HepG2 (cell line): ENCODE measurements at regions not wholly inside any gene's neighbourhood (a gene's known extent, or its start where the extent isn't known, plus 50 kb on each side); places are given as distances from the start of the nearest gene placed in this dataset.

ENCODE experiments used
- ATAC-seq: fragments of 200-7000 bp; cut with Tn5 transposase; 3 replicates; pipeline ENCODE4 v1.9.1; 2020; ENCODE audit warnings: mild to moderate bottlenecking, moderate library complexity
- BruUV-seq: library from RNA; stranded (reverse); fragments of 400-500 nt; replicated peaks from 2 replicates; lab custom pipeline; 2021; lab: Mats Ljungman, UMichigan
- CTCF ChIA-PET: fragments of 300-600 bp; formaldehyde crosslinking; extraction: SDS; loops from one replicate; lab custom pipeline; 2021; ENCODE audit warnings: low total read pairs, inconsistent platforms, low intra/inter-chr PET ratio; lab: Yijun Ruan, JAX
- POLR2A ChIA-PET: fragments of 350-600 bp; sonication (Branson Sonifier 250); formaldehyde crosslinking; loops from one replicate; lab custom pipeline; 2020; ENCODE audit warnings: antibody characterized with exemption, inconsistent platforms; lab: Yijun Ruan, JAX
- DNase-seq: peaks from one replicate; pipeline ENCODE4 v3.0.0-alpha.2; 2015; ENCODE audit warnings: low spot score
- FAIRE-seq: peaks from 3 replicates; lab custom pipeline; 2011; peaks lifted over from hg19 to GRCh38; lab: Jason Lieb, UNC
- H2AFZ ChIP-seq: one replicate; pipeline ENCODE4 v1.6.1; 2011; ENCODE audit warnings: low read length, inconsistent platforms
- H3K27ac ChIP-seq: fragments of 300-600 bp; 3 replicates; pipeline ENCODE4 v1.8.0; 2011; ENCODE audit warnings: mixed run types, mild to moderate bottlenecking, mixed read lengths, low read length, inconsistent platforms; ENCODE audit not compliant: insufficient read depth; ENCODE audit errors: extremely low read length
- H3K27me3 ChIP-seq, 2 experiments: fragments of 200-600 bp in 1 of 2; 2 replicates in 1 of 2; 3 replicates in 1 of 2; pipeline versions ENCODE4 v1.6.0 to v1.8.0; 2011; ENCODE audit warnings: low read length in 2 of 2, mild to moderate bottlenecking in 2 of 2, moderate library complexity in 2 of 2, inconsistent platforms in 1 of 2; ENCODE audit not compliant: insufficient read depth in 2 of 2, control insufficient read depth in 1 of 2
- H3K36me3 ChIP-seq, 2 experiments: fragments of 200-600 bp in 1 of 2; replicated peaks in 1 of 2; 2 replicates in 1 of 2; 3 replicates in 1 of 2; pipeline versions ENCODE4 v1.5.1 to v1.8.0; 2011; ENCODE audit warnings: low read length in 2 of 2, inconsistent platforms in 1 of 2; ENCODE audit not compliant: insufficient read depth in 2 of 2, control insufficient read depth in 1 of 2
- H3K4me1 ChIP-seq: 2 replicates; pipeline ENCODE4 v1.5.1; 2012; ENCODE audit warnings: low read length, inconsistent platforms; ENCODE audit not compliant: insufficient read depth
- H3K4me2 ChIP-seq: 2 replicates; pipeline ENCODE4 v1.6.0; 2011; ENCODE audit warnings: low read depth, low read length, inconsistent platforms
- H3K4me3 ChIP-seq, 3 experiments: fragments of 200-600 bp in 1 of 3; sonication (generic), shearing (Covaris generic) in 1 of 3; replicated peaks in 1 of 3; 2 replicates each; pipeline ENCODE4 v1.5.1; 2011 to 2016; ENCODE audit warnings: low read length in 3 of 3, inconsistent platforms in 2 of 3, low read depth in 2 of 3, mild to moderate bottlenecking in 2 of 3, control low read depth in 1 of 3, mixed read lengths in 1 of 3; ENCODE audit not compliant: insufficient read depth in 1 of 3
- H3K79me2 ChIP-seq: one replicate; pipeline ENCODE4 v1.6.1; 2011; ENCODE audit warnings: low read length, inconsistent platforms; ENCODE audit not compliant: insufficient read depth
- H3K9ac ChIP-seq: 2 replicates; pipeline ENCODE4 v1.6.0; 2011; ENCODE audit warnings: mild to moderate bottlenecking, low read depth, low read length, inconsistent platforms; ENCODE audit not compliant: insufficient read depth
- H3K9me3 ChIP-seq: 2 replicates; pipeline ENCODE4 v1.5.1; 2012; ENCODE audit warnings: mild to moderate bottlenecking, low read length
- H4K20me1 ChIP-seq: 2 replicates; pipeline ENCODE4 v1.6.0; 2011; ENCODE audit warnings: inconsistent platforms, mild to moderate bottlenecking, low read length, moderate library complexity; ENCODE audit not compliant: insufficient read depth
- ARID4A ChIP-seq: sonication (generic); formaldehyde crosslinking; IDR thresholded peaks from 2 replicates; pipeline ENCODE4 v1.5.0; 2020; ENCODE audit warnings: mild to moderate bottlenecking, missing genetic modification reagents, borderline replicate concordance
- ETV6 ChIP-seq: sonication (generic); formaldehyde crosslinking; conservative IDR thresholded peaks from 2 replicates; pipeline ENCODE4 v1.4.0; 2020; ENCODE audit warnings: missing genetic modification reagents
- HNRNPL ChIP-seq: fragments of 200-400 bp; formaldehyde crosslinking; IDR thresholded peaks from 2 replicates; pipeline ENCODE4 v1.6.1; 2017; ENCODE audit warnings: mild to moderate bottlenecking, low read depth, low read length
- MAFK ChIP-seq, 2 experiments: IDR thresholded peaks in 1 of 2; conservative IDR thresholded peaks in 1 of 2; 2 replicates each; pipeline ENCODE4 v1.6.1; 2011; ENCODE audit warnings: improper control_type of control experiment in 2 of 2, low read length in 2 of 2
- MEF2D ChIP-seq: sonication (generic); formaldehyde crosslinking; IDR thresholded peaks from 2 replicates; pipeline ENCODE4 v1.5.1; 2020; ENCODE audit warnings: mild to moderate bottlenecking, missing genetic modification reagents
- RFX5 ChIP-seq: IDR thresholded peaks from 2 replicates; pipeline ENCODE4 v1.6.1; 2011; ENCODE audit warnings: low read depth, low read length, improper control_type of control experiment
- ZNF253 ChIP-seq: sonication (generic); formaldehyde crosslinking; IDR thresholded peaks from 2 replicates; pipeline ENCODE4 v1.8.0; 2022; ENCODE audit warnings: mild to moderate bottlenecking, missing genetic modification reagents, borderline replicate concordance
- ZNF451 ChIP-seq: sonication (generic); formaldehyde crosslinking; IDR thresholded peaks from 2 replicates; pipeline ENCODE4 v1.5.0; 2020; ENCODE audit warnings: mild to moderate bottlenecking, missing genetic modification reagents
- ZNF552 ChIP-seq: sonication (generic); formaldehyde crosslinking; IDR thresholded peaks from 2 replicates; pipeline ENCODE4 v1.9.0; 2022; ENCODE audit warnings: missing genetic modification reagents, mild to moderate bottlenecking, borderline replicate concordance
- ZNF557 ChIP-seq: sonication (generic); formaldehyde crosslinking; IDR thresholded peaks from 2 replicates; pipeline ENCODE4 v1.4.0; 2020; ENCODE audit warnings: missing genetic modification reagents
- WGBS: methylation state at CpG from one replicate; pipeline ENCODE4 v1.1.6; 2017; ENCODE audit warnings: low lambda C conversion rate; 5-methylcytosine and 5-hydroxymethylcytosine counted together
- in situ Hi-C: cut with HindIII; loops from 2 replicates; pipeline ENCODE4 v1.10.0; 2017; ENCODE audit warnings: low pct_unique_long_range_greater_than_20kb; ENCODE audit not compliant: extremely low pct_ligation_motif_present
- intact Hi-C: fragments of 100-400 bp; cut with micrococcal nuclease; formaldehyde crosslinking; loops from one replicate; pipeline ENCODE4 v1.10.0; 2022; ENCODE audit not compliant: unreplicated experiment
- TF ChIP-seq, protein P1 (sequence below): sonication (generic); formaldehyde crosslinking; IDR thresholded peaks from 2 replicates; pipeline ENCODE4 v1.4.0; 2020; ENCODE audit warnings: mild to moderate bottlenecking, missing genetic modification reagents
- TF ChIP-seq, protein P2 (sequence below): IDR thresholded peaks from 2 replicates; pipeline ENCODE4 v1.6.1; 2012; ENCODE audit warnings: low read depth, low read length, improper control_type of control experiment
- TF ChIP-seq, protein P3 (sequence below): sonication (generic); formaldehyde crosslinking; IDR thresholded peaks from 2 replicates; pipeline ENCODE4; 2020; ENCODE audit warnings: missing genetic modification reagents, mild to moderate bottlenecking, borderline replicate concordance

- Histone ChIP-seq H3K4me2 (no peak overlapping the region), H3K4me3 (no peak overlapping the region), H3K27me3 (no peaks in the 10 kb centered on the region), H3K9me3 (no peaks in the 10 kb centered on the region), H3K36me3 (no peaks in the 10 kb centered on the region), H3K27ac (no peak overlapping the region), H2AFZ (no peak overlapping the region), H4K20me1 (no peaks in the 10 kb centered on the region), H3K9ac (no peak overlapping the region), H3K4me1 (no peaks in the 10 kb centered on the region), H3K79me2 (no peaks in the 10 kb centered on the region)
- no TSS peak for BruUV-seq
- in situ Hi-C loops (no loop called here), intact Hi-C loops (no loop called here)
- POLR2A ChIA-PET = no interaction called here
- ATAC-seq = no peak
- TF ChIP-seq ZNF552 (CRISPR knock-in tag) (no peak), MEF2D (CRISPR knock-in tag) (no peak), ZNF253 (no peak), ZNF451 (CRISPR knock-in tag) (no peak), MAFK (conservative IDR thresholded peaks at IDR 0.05 in 1 of 2, IDR thresholded peaks at IDR 0.05 in 1 of 2; ENCODE audit: low read length in 2 of 2) (no peak), ETV6 (CRISPR knock-in tag) (no peak), HNRNPL (no peak), RFX5 (no peak), ZNF557 (CRISPR knock-in tag) (no peak), ARID4A (CRISPR knock-in tag) (no peak)
- TF ChIP-seq, protein P1, sequence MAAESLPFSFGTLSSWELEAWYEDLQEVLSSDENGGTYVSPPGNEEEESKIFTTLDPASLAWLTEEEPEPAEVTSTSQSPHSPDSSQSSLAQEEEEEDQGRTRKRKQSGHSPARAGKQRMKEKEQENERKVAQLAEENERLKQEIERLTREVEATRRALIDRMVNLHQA = no peak
- TF ChIP-seq, protein P2, sequence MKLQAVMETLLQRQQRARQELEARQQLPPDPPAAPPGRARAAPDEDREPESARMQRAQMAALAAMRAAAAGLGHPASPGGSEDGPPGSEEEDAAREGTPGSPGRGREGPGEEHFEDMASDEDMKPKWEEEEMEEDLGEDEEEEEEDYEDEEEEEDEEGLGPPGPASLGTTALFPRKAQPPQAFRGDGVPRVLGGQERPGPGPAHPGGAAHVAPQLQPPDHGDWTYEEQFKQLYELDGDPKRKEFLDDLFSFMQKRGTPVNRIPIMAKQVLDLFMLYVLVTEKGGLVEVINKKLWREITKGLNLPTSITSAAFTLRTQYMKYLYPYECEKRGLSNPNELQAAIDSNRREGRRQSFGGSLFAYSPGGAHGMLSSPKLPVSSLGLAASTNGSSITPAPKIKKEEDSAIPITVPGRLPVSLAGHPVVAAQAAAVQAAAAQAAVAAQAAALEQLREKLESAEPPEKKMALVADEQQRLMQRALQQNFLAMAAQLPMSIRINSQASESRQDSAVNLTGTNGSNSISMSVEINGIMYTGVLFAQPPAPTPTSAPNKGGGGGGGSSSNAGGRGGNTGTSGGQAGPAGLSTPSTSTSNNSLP = no peak
- TF ChIP-seq, protein P3, sequence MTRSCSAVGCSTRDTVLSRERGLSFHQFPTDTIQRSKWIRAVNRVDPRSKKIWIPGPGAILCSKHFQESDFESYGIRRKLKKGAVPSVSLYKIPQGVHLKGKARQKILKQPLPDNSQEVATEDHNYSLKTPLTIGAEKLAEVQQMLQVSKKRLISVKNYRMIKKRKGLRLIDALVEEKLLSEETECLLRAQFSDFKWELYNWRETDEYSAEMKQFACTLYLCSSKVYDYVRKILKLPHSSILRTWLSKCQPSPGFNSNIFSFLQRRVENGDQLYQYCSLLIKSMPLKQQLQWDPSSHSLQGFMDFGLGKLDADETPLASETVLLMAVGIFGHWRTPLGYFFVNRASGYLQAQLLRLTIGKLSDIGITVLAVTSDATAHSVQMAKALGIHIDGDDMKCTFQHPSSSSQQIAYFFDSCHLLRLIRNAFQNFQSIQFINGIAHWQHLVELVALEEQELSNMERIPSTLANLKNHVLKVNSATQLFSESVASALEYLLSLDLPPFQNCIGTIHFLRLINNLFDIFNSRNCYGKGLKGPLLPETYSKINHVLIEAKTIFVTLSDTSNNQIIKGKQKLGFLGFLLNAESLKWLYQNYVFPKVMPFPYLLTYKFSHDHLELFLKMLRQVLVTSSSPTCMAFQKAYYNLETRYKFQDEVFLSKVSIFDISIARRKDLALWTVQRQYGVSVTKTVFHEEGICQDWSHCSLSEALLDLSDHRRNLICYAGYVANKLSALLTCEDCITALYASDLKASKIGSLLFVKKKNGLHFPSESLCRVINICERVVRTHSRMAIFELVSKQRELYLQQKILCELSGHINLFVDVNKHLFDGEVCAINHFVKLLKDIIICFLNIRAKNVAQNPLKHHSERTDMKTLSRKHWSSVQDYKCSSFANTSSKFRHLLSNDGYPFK (CRISPR knock-in tag) = no peak
- CTCF ChIA-PET = no interaction called here
- no peak for DNase-seq
- no peak for FAIRE-seq
- 22% methylated on average over 3 of the region's 3 CpGs for WGBS
Observed at GRCh38 chr5:51685419-51685818, 302.2 kb downstream of the ISL1 start.
